Neuronal stem cell (in vitro differentiated cells): ENCODE measurements at regions not wholly inside any gene's neighbourhood (a gene's known extent, or its start where the extent isn't known, plus 50 kb on each side); places are given as distances from the start of the nearest gene placed in this dataset.

Experiments
- DNase-seq: peaks from one replicate; pipeline ENCODE4 v3.0.0-alpha.2; 2013; ENCODE audit warnings: low spot score
- H2AFZ ChIP-seq: one replicate; pipeline ENCODE4 v1.6.1; 2013; ENCODE audit warnings: mild to moderate bottlenecking, low read length, inconsistent platforms
- H2AK5ac ChIP-seq: 2 replicates; pipeline ENCODE4 v1.6.1; 2013; ENCODE audit warnings: low read depth, mild to moderate bottlenecking, inconsistent platforms, low read length, moderate library complexity, mixed read lengths
- H2BK120ac ChIP-seq: 2 replicates; pipeline ENCODE4 v1.6.1; 2013; ENCODE audit warnings: low read depth, mild to moderate bottlenecking, inconsistent platforms, low read length, moderate library complexity, mixed read lengths
- H2BK12ac ChIP-seq: one replicate; pipeline ENCODE4 v1.6.1; 2013; ENCODE audit warnings: low read length, inconsistent platforms
- H2BK15ac ChIP-seq: 2 replicates; pipeline ENCODE4 v1.6.1; 2013; ENCODE audit warnings: mild to moderate bottlenecking, low read length, inconsistent platforms, mixed read lengths
- H2BK5ac ChIP-seq: one replicate; pipeline ENCODE4 v1.6.1; 2013; ENCODE audit warnings: inconsistent platforms, mild to moderate bottlenecking, low read length, moderate library complexity
- H3K14ac ChIP-seq: one replicate; pipeline ENCODE4 v1.6.1; 2013; ENCODE audit warnings: low read length, inconsistent platforms
- H3K18ac ChIP-seq: 2 replicates; pipeline ENCODE4 v1.6.1; 2013; ENCODE audit warnings: low read length, inconsistent platforms
- H3K23ac ChIP-seq: 2 replicates; pipeline ENCODE4 v1.6.1; 2013; ENCODE audit warnings: low read depth, mild to moderate bottlenecking, mixed read lengths, low read length, inconsistent platforms; ENCODE audit not compliant: poor library complexity
- H3K27ac ChIP-seq: replicated peaks from 3 replicates; pipeline ENCODE4 v1.5.1; 2013; ENCODE audit warnings: low read length, inconsistent platforms
- H3K27me3 ChIP-seq, 3 experiments: 2 replicates each; pipeline ENCODE4 v1.6.1; 2013; ENCODE audit warnings: low read length in 3 of 3, mild to moderate bottlenecking in 2 of 3, inconsistent platforms in 1 of 3, low read depth in 1 of 3, mixed read lengths in 1 of 3, moderate library complexity in 1 of 3; ENCODE audit not compliant: control insufficient read depth in 3 of 3, insufficient read depth in 3 of 3
- H3K36me3 ChIP-seq, 2 donors: replicated peaks in 1 of 2; 2 replicates each; pipeline ENCODE4 v1.6.1; 2013; ENCODE audit warnings: low read length in 2 of 2; ENCODE audit not compliant: control insufficient read depth in 2 of 2, insufficient read depth in 2 of 2
- H3K4ac ChIP-seq: 2 replicates; pipeline ENCODE4 v1.6.1; 2013; ENCODE audit warnings: inconsistent platforms, mild to moderate bottlenecking, low read length, moderate library complexity
- H3K4me1 ChIP-seq, 2 donors: 1 replicate in 1 of 2; 2 replicates in 1 of 2; pipeline ENCODE4 v1.6.1; 2013; ENCODE audit warnings: low read length in 2 of 2, low read depth in 1 of 2; ENCODE audit not compliant: control insufficient read depth in 2 of 2, insufficient read depth in 1 of 2
- H3K4me2 ChIP-seq: one replicate; pipeline ENCODE4 v1.6.1; 2013; ENCODE audit warnings: mild to moderate bottlenecking, low read length, inconsistent platforms; ENCODE audit not compliant: insufficient read depth, poor library complexity, severe bottlenecking
- H3K4me3 ChIP-seq, 2 donors: 2 replicates each; pipeline ENCODE4 v1.5.1; 2013; ENCODE audit warnings: low read length in 2 of 2, mild to moderate bottlenecking in 2 of 2, inconsistent platforms in 1 of 2, moderate library complexity in 1 of 2
- H3K79me1 ChIP-seq: one replicate; pipeline ENCODE4 v1.6.1; 2013; ENCODE audit warnings: low read depth, mild to moderate bottlenecking, inconsistent platforms, low read length, moderate library complexity
- H3K9ac ChIP-seq: one replicate; pipeline ENCODE4 v1.6.1; 2013; ENCODE audit warnings: mild to moderate bottlenecking, low read depth, low read length, inconsistent platforms; ENCODE audit not compliant: poor library complexity
- H3K9me3 ChIP-seq, 2 donors: replicated peaks in 1 of 2; 2 replicates each; pipeline versions ENCODE3 to v1.6.1; 2013; ENCODE audit warnings: low read length in 2 of 2, mild to moderate bottlenecking in 2 of 2, inconsistent platforms in 1 of 2, low read depth in 1 of 2, mixed read lengths in 1 of 2, moderate library complexity in 1 of 2; ENCODE audit not compliant: control insufficient read depth in 2 of 2, insufficient read depth in 1 of 2
- H4K8ac ChIP-seq: one replicate; pipeline ENCODE4 v1.6.1; 2013; ENCODE audit warnings: low read depth, mild to moderate bottlenecking, inconsistent platforms, low read length, moderate library complexity
- H4K91ac ChIP-seq: one replicate; pipeline ENCODE4 v1.6.1; 2013; ENCODE audit warnings: low read length, low read depth, mild to moderate bottlenecking, inconsistent platforms; ENCODE audit not compliant: poor library complexity
- WGBS, 2 donors: extraction: QIAGEN DNeasy Blood & Tissue Kit; methylation state at CpG; one replicate each; pipeline ENCODE4 v1.1.7; 2013; ENCODE audit warnings: missing lambda C conversion rate in 2 of 2, mixed read lengths in 1 of 2; ENCODE audit not compliant: insufficient read length in 2 of 2, insufficient replicate concordance in 1 of 2; ENCODE audit errors: extremely low coverage in 2 of 2; 5-methylcytosine and 5-hydroxymethylcytosine counted together

- Histone ChIP-seq H3K4me3 (no peak overlapping the region), H2BK15ac (no peak overlapping the region), H3K79me1 (no peaks in the 10 kb centered on the region), H2BK12ac (no peak overlapping the region), H3K36me3 (no peaks in the 10 kb centered on the region), H3K4me1 (peaks cover 8 to 11% of the 10 kb centered on the region in 2 donors), H3K23ac (no peak overlapping the region), H3K14ac (no peak overlapping the region), H3K9ac (no peak overlapping the region), H3K27me3 (no peaks in the 10 kb centered on the region), H3K4me2 (no peak overlapping the region), H3K9me3 (peaks cover 3 to 18% of the 10 kb centered on the region in 2 donors), H2AFZ (no peak overlapping the region), H3K27ac (no peak overlapping the region), H2BK5ac (no peak overlapping the region), H4K8ac (no peak overlapping the region), H2AK5ac (no peak overlapping the region), H4K91ac (no peak overlapping the region), H2BK120ac (no peak overlapping the region), H3K18ac (no peak overlapping the region), H3K4ac (no peak overlapping the region)
- DNase-seq, result no peak
Observed at GRCh38 chr6:90431576-90431975, 134.9 kb upstream of the BACH2 start.

- H3K4me3 ChIP-seq, result no peak overlapping the region
- no peak overlapping the region for H2AK5ac ChIP-seq
- no peaks in the 10 kb centered on the region for H3K27me3 ChIP-seq
- H3K9me3 ChIP-seq, result peaks cover 3 to 18% of the 10 kb centered on the region in 2 donors
- H3K4ac ChIP-seq, result no peak overlapping the region
- H3K4me2 ChIP-seq, result no peak overlapping the region
- no peak overlapping the region for H4K8ac ChIP-seq
- no peak overlapping the region for H2BK120ac ChIP-seq
- H3K79me1 ChIP-seq, result no peaks in the 10 kb centered on the region
- H4K91ac ChIP-seq, result no peak overlapping the region
- DNase-seq, result no peak
- no peak overlapping the region for H3K14ac ChIP-seq
- H3K18ac ChIP-seq, result no peak overlapping the region
- no peaks in the 10 kb centered on the region for H3K36me3 ChIP-seq
- no peak overlapping the region for H2AFZ ChIP-seq
- no peak overlapping the region for H2BK15ac ChIP-seq
- H3K9ac ChIP-seq, result no peak overlapping the region
- H2BK12ac ChIP-seq, result no peak overlapping the region
- H3K27ac ChIP-seq, result no peak overlapping the region
- H3K4me1 ChIP-seq, result peaks cover under 1% of the 10 kb centered on the region in 2 donors
- H3K23ac ChIP-seq, result no peak overlapping the region
- H2BK5ac ChIP-seq, result no peak overlapping the region
Observed at GRCh38 chr6:90429713-90430112, 133.1 kb upstream of the BACH2 start.

GRCh38 chr6:90428514-90428913, 131.9 kb upstream of the BACH2 start:
- no peak overlapping the region for H3K9ac ChIP-seq
- no peak overlapping the region for H2AK5ac ChIP-seq
- no peak overlapping the region for H2BK12ac ChIP-seq
- no peak overlapping the region for H2AFZ ChIP-seq
- H2BK120ac ChIP-seq, result no peak overlapping the region
- H3K4me3 ChIP-seq, result no peak overlapping the region
- H3K27ac ChIP-seq, result no peak overlapping the region
- H4K8ac ChIP-seq, result no peak overlapping the region
- no peak overlapping the region for H3K4me2 ChIP-seq
- H3K23ac ChIP-seq, result no peak overlapping the region
- no peaks in the 10 kb centered on the region for H3K36me3 ChIP-seq
- H4K91ac ChIP-seq, result no peak overlapping the region
- H2BK15ac ChIP-seq, result no peak overlapping the region
- H3K4ac ChIP-seq, result no peak overlapping the region
- no peak for DNase-seq
- H2BK5ac ChIP-seq, result no peak overlapping the region
- H3K27me3 ChIP-seq, result no peaks in the 10 kb centered on the region
- no peaks in the 10 kb centered on the region for H3K4me1 ChIP-seq
- WGBS, 2 donors, result no CpG with 5 or more reads among the region's 1 CpG
- H3K18ac ChIP-seq, result no peak overlapping the region
- H3K14ac ChIP-seq, result no peak overlapping the region
- H3K9me3 ChIP-seq, result peaks cover 3 to 12% of the 10 kb centered on the region in 2 donors
- H3K79me1 ChIP-seq, result no peaks in the 10 kb centered on the region

- Histone ChIP-seq H2BK12ac (no peak overlapping the region), H4K91ac (no peak overlapping the region), H3K4me1 (no peaks in the 10 kb centered on the region), H3K18ac (no peak overlapping the region), H3K9me3 (peaks cover 3 to 10% of the 10 kb centered on the region in 2 donors), H3K4me3 (no peak overlapping the region), H3K14ac (no peak overlapping the region), H3K36me3 (no peaks in the 10 kb centered on the region), H3K27me3 (no peaks in the 10 kb centered on the region), H2BK5ac (no peak overlapping the region), H2BK15ac (no peak overlapping the region), H4K8ac (no peak overlapping the region), H3K4me2 (no peak overlapping the region), H2AK5ac (no peak overlapping the region), H2BK120ac (no peak overlapping the region), H3K27ac (no peak overlapping the region), H3K4ac (no peak overlapping the region), H2AFZ (no peak overlapping the region), H3K23ac (no peak overlapping the region), H3K9ac (no peak overlapping the region), H3K79me1 (no peaks in the 10 kb centered on the region)
- no peak for DNase-seq
- WGBS, 2 donors, result no CpG with 5 or more reads among the region's 5 CpGs
Observed at GRCh38 chr6:90425161-90425641, 128.6 kb upstream of the BACH2 start.
